GM12878 (cell line): ENCODE measurements at regions not wholly inside any gene's neighbourhood (a gene's known extent, or its start where the extent isn't known, plus 50 kb on each side); places are given as distances from the start of the nearest gene placed in this dataset.

Experiments used
- ATAC-seq: fragments of 200-7000 bp; cut with Tn5 transposase; 3 replicates; pipeline ENCODE4 v1.9.1; 2020; ENCODE audit warnings: mild to moderate bottlenecking, moderate library complexity
- BruUV-seq: library from RNA; stranded (reverse); fragments of 400-500 nt; replicated peaks from 2 replicates; lab custom pipeline; 2021; lab: Mats Ljungman, UMichigan
- CTCF ChIA-PET: fragments of 300-600 bp; sonication (Branson Sonifier 250); formaldehyde crosslinking; extraction: SDS; loops from one replicate; lab custom pipeline; 2021; ENCODE audit warnings: inconsistent platforms; lab: Yijun Ruan, JAX
- POLR2A ChIA-PET: fragments of 350-600 bp; formaldehyde crosslinking; extraction: SDS; loops from one replicate; lab custom pipeline; 2021; ENCODE audit warnings: inconsistent platforms; lab: Charles Lee
- RAD21 ChIA-PET: fragments of 300-600 bp; sonication (Branson Sonifier 250); formaldehyde crosslinking; loops from one replicate; lab custom pipeline; 2023; ENCODE audit warnings: antibody characterized with exemption; ENCODE audit not compliant: unreplicated experiment; lab: Charles Lee
- SMC1A ChIA-PET: fragments of 300-600 bp; sonication (Branson Sonifier 250); formaldehyde crosslinking; loops from one replicate; lab custom pipeline; 2023; ENCODE audit not compliant: unreplicated experiment, uncharacterized antibody; lab: Charles Lee
- DNase-seq: peaks from one replicate; pipeline ENCODE4 v3.0.0-alpha.2; 2011; ENCODE audit warnings: low read depth, low spot score
- FAIRE-seq: peaks from 3 replicates; lab custom pipeline; 2011; peaks lifted over from hg19 to GRCh38; lab: Jason Lieb, UNC
- H2AFZ ChIP-seq: 2 replicates; pipeline ENCODE4 v1.6.0; 2011; ENCODE audit warnings: low read depth, low read length, control low read depth; ENCODE audit not compliant: control insufficient read depth
- H3K27ac ChIP-seq: 2 replicates; pipeline ENCODE4 v1.5.1; 2011; ENCODE audit warnings: control low read depth; ENCODE audit not compliant: control insufficient read depth, insufficient read depth
- H3K27me3 ChIP-seq, 2 experiments: replicated peaks in 1 of 2; 2 replicates each; pipeline versions ENCODE4 v1.6.0 to v1.6.1; 2011; ENCODE audit warnings: low read length in 1 of 2; ENCODE audit not compliant: control insufficient read depth in 2 of 2, insufficient read depth in 2 of 2
- H3K36me3 ChIP-seq, 2 experiments: 2 replicates each; pipeline ENCODE4 v1.5.1; 2011; ENCODE audit warnings: low read length in 1 of 2; ENCODE audit not compliant: control insufficient read depth in 2 of 2, insufficient read depth in 2 of 2
- H3K4me1 ChIP-seq: 2 replicates; pipeline ENCODE4 v1.6.1; 2011; ENCODE audit warnings: mild to moderate bottlenecking, low read length, moderate library complexity, mixed read lengths; ENCODE audit not compliant: control insufficient read depth, insufficient read depth
- H3K4me2 ChIP-seq: 2 replicates; pipeline ENCODE4 v1.6.0; 2011; ENCODE audit warnings: control low read depth; ENCODE audit not compliant: control insufficient read depth, insufficient read depth
- H3K4me3 ChIP-seq: fragments of 200-600 bp; sonication (generic); 2 replicates; pipeline ENCODE4 v1.5.1; 2016
- H3K79me2 ChIP-seq: 2 replicates; pipeline ENCODE4 v1.6.0; 2011; ENCODE audit warnings: low read length; ENCODE audit not compliant: control insufficient read depth, insufficient read depth
- H3K9ac ChIP-seq: 2 replicates; pipeline ENCODE4 v1.8.0; 2011; ENCODE audit warnings: low read length, control low read depth, mixed read lengths; ENCODE audit not compliant: control insufficient read depth, insufficient read depth
- H3K9me3 ChIP-seq: replicated peaks from 3 replicates; pipeline ENCODE4 v1.5.1; 2011; ENCODE audit warnings: mild to moderate bottlenecking, low read length; ENCODE audit not compliant: control insufficient read depth, insufficient read depth
- H4K20me1 ChIP-seq: 2 replicates; pipeline ENCODE4 v1.6.0; 2011; ENCODE audit not compliant: control insufficient read depth, insufficient read depth
- KAT2A ChIP-seq: conservative IDR thresholded peaks from 2 replicates; pipeline ENCODE4 v1.6.1; 2011; ENCODE audit warnings: low read depth, low read length; ENCODE audit not compliant: control insufficient read depth
- NR2C1 ChIP-seq: fragments of 450-650 bp; IDR thresholded peaks from 2 replicates; pipeline ENCODE4 v1.6.1; 2017; ENCODE audit warnings: antibody characterized with exemption, mild to moderate bottlenecking, moderate library complexity
- NRF1 ChIP-seq: conservative IDR thresholded peaks from 2 replicates; pipeline ENCODE4 v1.6.1; 2011; ENCODE audit warnings: mild to moderate bottlenecking, low read depth, low read length, improper control_type of control experiment
- SIX5 ChIP-seq: IDR thresholded peaks from 2 replicates; pipeline ENCODE4 v1.6.1; 2011; ENCODE audit warnings: mild to moderate bottlenecking, low read depth, low read length, moderate library complexity; ENCODE audit not compliant: severe bottlenecking
- ZNF217 ChIP-seq: fragments of 450-650 bp; IDR thresholded peaks from 2 replicates; pipeline ENCODE4 v1.6.1; 2017; ENCODE audit warnings: antibody characterized with exemption, mild to moderate bottlenecking
- WGBS: methylation state at CpG from one replicate; pipeline ENCODE4 v1.1.6; 2016; ENCODE audit warnings: low lambda C conversion rate; ENCODE audit not compliant: insufficient replicate concordance, insufficient coverage; ENCODE audit errors: missing lambda C conversion rate; 5-methylcytosine and 5-hydroxymethylcytosine counted together
- in situ Hi-C: fragments of 300-500 bp; cut with MboI; formaldehyde crosslinking; loops from 9 replicates; pipeline ENCODE4 v1.14.3; 2018; ENCODE audit warnings: mixed read lengths
- intact Hi-C: fragments of 100-400 bp; cut with micrococcal nuclease; formaldehyde crosslinking; loops from one replicate; pipeline ENCODE4 v1.14.2; 2022; ENCODE audit not compliant: unreplicated experiment
- TF ChIP-seq, protein P1 (sequence below): fragments of 450-650 bp; IDR thresholded peaks from 2 replicates; pipeline ENCODE4 v1.6.1; 2017; ENCODE audit warnings: mild to moderate bottlenecking, moderate library complexity

GRCh38 chr16:77531752-77532151 is 96.9 kb upstream of the ADAMTS18 start:
- intact Hi-C loops, result no loop called here
- WGBS, result 0% methylated on average over 1 of the region's 1 CpG

More at GRCh38 chr16:77531752-77532151, 96.9 kb upstream of the ADAMTS18 start:
- H3K79me2 ChIP-seq, result no peaks in the 10 kb centered on the region
- no peak overlapping the region for H3K4me2 ChIP-seq
- H3K4me1 ChIP-seq, result no peaks in the 10 kb centered on the region
- TF ChIP-seq, protein P1, sequence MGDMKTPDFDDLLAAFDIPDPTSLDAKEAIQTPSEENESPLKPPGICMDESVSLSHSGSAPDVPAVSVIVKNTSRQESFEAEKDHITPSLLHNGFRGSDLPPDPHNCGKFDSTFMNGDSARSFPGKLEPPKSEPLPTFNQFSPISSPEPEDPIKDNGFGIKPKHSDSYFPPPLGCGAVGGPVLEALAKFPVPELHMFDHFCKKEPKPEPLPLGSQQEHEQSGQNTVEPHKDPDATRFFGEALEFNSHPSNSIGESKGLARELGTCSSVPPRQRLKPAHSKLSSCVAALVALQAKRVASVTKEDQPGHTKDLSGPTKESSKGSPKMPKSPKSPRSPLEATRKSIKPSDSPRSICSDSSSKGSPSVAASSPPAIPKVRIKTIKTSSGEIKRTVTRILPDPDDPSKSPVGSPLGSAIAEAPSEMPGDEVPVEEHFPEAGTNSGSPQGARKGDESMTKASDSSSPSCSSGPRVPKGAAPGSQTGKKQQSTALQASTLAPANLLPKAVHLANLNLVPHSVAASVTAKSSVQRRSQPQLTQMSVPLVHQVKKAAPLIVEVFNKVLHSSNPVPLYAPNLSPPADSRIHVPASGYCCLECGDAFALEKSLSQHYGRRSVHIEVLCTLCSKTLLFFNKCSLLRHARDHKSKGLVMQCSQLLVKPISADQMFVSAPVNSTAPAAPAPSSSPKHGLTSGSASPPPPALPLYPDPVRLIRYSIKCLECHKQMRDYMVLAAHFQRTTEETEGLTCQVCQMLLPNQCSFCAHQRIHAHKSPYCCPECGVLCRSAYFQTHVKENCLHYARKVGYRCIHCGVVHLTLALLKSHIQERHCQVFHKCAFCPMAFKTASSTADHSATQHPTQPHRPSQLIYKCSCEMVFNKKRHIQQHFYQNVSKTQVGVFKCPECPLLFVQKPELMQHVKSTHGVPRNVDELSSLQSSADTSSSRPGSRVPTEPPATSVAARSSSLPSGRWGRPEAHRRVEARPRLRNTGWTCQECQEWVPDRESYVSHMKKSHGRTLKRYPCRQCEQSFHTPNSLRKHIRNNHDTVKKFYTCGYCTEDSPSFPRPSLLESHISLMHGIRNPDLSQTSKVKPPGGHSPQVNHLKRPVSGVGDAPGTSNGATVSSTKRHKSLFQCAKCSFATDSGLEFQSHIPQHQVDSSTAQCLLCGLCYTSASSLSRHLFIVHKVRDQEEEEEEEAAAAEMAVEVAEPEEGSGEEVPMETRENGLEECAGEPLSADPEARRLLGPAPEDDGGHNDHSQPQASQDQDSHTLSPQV, result no peak
- TF ChIP-seq NR2C1 (no peak), SIX5 (no peak), KAT2A (no peak), NRF1 (no peak), ZNF217 (no peak)
- H3K27me3 ChIP-seq, result no peaks in the 10 kb centered on the region
- ATAC-seq (no peak), FAIRE-seq (no peak), DNase-seq (no peak)
- H3K27ac ChIP-seq, result no peak overlapping the region
- no peaks in the 10 kb centered on the region for H3K36me3 ChIP-seq
- no TSS peak for BruUV-seq
- ChIA-PET SMC1A (no interaction called here), POLR2A (no interaction called here), CTCF (no interaction called here), RAD21 (no interaction called here)
- H3K9me3 ChIP-seq, result no peaks in the 10 kb centered on the region
- H2AFZ ChIP-seq, result no peak overlapping the region
- no peaks in the 10 kb centered on the region for H4K20me1 ChIP-seq
- in situ Hi-C loops, result no loop called here
- H3K4me3 ChIP-seq, result no peak overlapping the region
- H3K9ac ChIP-seq, result no peak overlapping the region
